BJ (cell line): ENCODE measurements at regions not wholly inside any gene's neighbourhood (a gene's known extent, or its start where the extent isn't known, plus 50 kb on each side); places are given as distances from the start of the nearest gene placed in this dataset.

ENCODE experiments used
- CTCF ChIA-PET: fragments of 350-600 bp; formaldehyde crosslinking; extraction: SDS; loops from one replicate; lab custom pipeline; 2021; ENCODE audit warnings: antibody characterized with exemption, inconsistent platforms; lab: Yijun Ruan, JAX
- POLR2A ChIA-PET: fragments of 300-600 bp; sonication (Branson Sonifier 250); formaldehyde crosslinking; extraction: SDS; loops from one replicate; lab custom pipeline; 2021; ENCODE audit warnings: antibody characterized with exemption; lab: Charles Lee
- DNase-seq: peaks from one replicate; pipeline ENCODE4 v3.0.0-alpha.2; 2011; ENCODE audit warnings: low read depth
- H3K27me3 ChIP-seq: 2 replicates; pipeline ENCODE4 v1.6.0; 2011; ENCODE audit warnings: low read length; ENCODE audit not compliant: control insufficient read depth, insufficient read depth
- H3K36me3 ChIP-seq: 2 replicates; pipeline ENCODE4 v1.5.1; 2011; ENCODE audit warnings: low read length; ENCODE audit not compliant: control insufficient read depth, insufficient read depth
- H3K4me3 ChIP-seq: 2 replicates; pipeline ENCODE4 v1.5.1; 2011; ENCODE audit warnings: low read depth, mild to moderate bottlenecking, control low read depth, low read length
- CTCF ChIP-seq: IDR thresholded peaks from 2 replicates; pipeline ENCODE4 v1.5.1; 2011; ENCODE audit warnings: low read depth, mild to moderate bottlenecking, control low read depth, inconsistent platforms, low read length, moderate library complexity; ENCODE audit not compliant: insufficient read depth

- ChIA-PET CTCF (no interaction called here), POLR2A (no interaction called here)
- H3K27me3 ChIP-seq = no peaks in the 10 kb centered on the region
- H3K4me3 ChIP-seq = no peak overlapping the region
- no peak for DNase-seq
- H3K36me3 ChIP-seq = no peaks in the 10 kb centered on the region
- TF ChIP-seq CTCF = no peak
These were observed 477.9 kb downstream of the KCNJ3 start for GRCh38 chr2:155176345-155176744.

- no peaks in the 10 kb centered on the region for H3K27me3 ChIP-seq
- TF ChIP-seq CTCF = no peak
- no peaks in the 10 kb centered on the region for H3K36me3 ChIP-seq
- no peak for DNase-seq
- no peak overlapping the region for H3K4me3 ChIP-seq
- POLR2A ChIA-PET = no interaction called here
- CTCF ChIA-PET = no interaction called here
These were observed 470.8 kb downstream of the KCNJ3 start for GRCh38 chr2:155169317-155169716.

GRCh38 chr2:155162494-155162893 lies 464.0 kb downstream of the KCNJ3 start:
- POLR2A ChIA-PET = no interaction called here
- DNase-seq = no peak
- CTCF ChIA-PET = no interaction called here
- Histone ChIP-seq H3K27me3 (no peaks in the 10 kb centered on the region), H3K4me3 (no peak overlapping the region), H3K36me3 (no peaks in the 10 kb centered on the region)
- no peak for TF ChIP-seq CTCF

- no peaks in the 10 kb centered on the region for H3K27me3 ChIP-seq
- CTCF ChIA-PET = no interaction called here
- H3K36me3 ChIP-seq = no peaks in the 10 kb centered on the region
- no peak for TF ChIP-seq CTCF
- H3K4me3 ChIP-seq = no peak overlapping the region
- no peak for DNase-seq
- POLR2A ChIA-PET = no interaction called here
These were observed 462.8 kb downstream of the KCNJ3 start for GRCh38 chr2:155161314-155161713.

GRCh38 chr2:155157711-155158110 lies 459.2 kb downstream of the KCNJ3 start:
- no peak for DNase-seq

More at GRCh38 chr2:155157711-155158110, 459.2 kb downstream of the KCNJ3 start:
- no peak for TF ChIP-seq CTCF
- H3K4me3 ChIP-seq = no peak overlapping the region
- H3K36me3 ChIP-seq = no peaks in the 10 kb centered on the region
- POLR2A ChIA-PET = no interaction called here
- H3K27me3 ChIP-seq = no peaks in the 10 kb centered on the region
- CTCF ChIA-PET = interaction anchor here (1.2 kb wide), 1 partner anchor 10 kb away, joined by 3 read pairs; no protein-coding TSS in a partner anchor
